ENCODE measurements at regions not wholly inside any gene's neighbourhood (a gene's known extent, or its start where the extent isn't known, plus 50 kb on each side); places are given as distances from the start of the nearest gene placed in this dataset.
"Not testable (repeated sequence)": the region's sequence is repeated elsewhere in the genome, so short reads cannot be mapped to it uniquely, and the experiment has no call there.

- not testable (repeated sequence) for TF ChIP-seq CHD2 (IDR thresholded peaks at IDR 0.05; ENCODE audit: low read length, partially characterized antibody); RCOR1 (IDR thresholded peaks at IDR 0.05; ENCODE audit: low read depth, low read length); NFE2L2 (conservative IDR thresholded peaks at IDR 0.05; ENCODE audit: low read length); RFX5 (IDR thresholded peaks at IDR 0.05); CTCF (IDR thresholded peaks at IDR 0.05); POLR2A (IDR thresholded peaks at IDR 0.05; ENCODE audit: low read length); JUN (IDR thresholded peaks at IDR 0.05); EHMT2 (IDR thresholded peaks at IDR 0.05; ENCODE audit: low read depth); EP300 (IDR thresholded peaks at IDR 0.05); HDAC2 (IDR thresholded peaks at IDR 0.05); PHF8 (IDR thresholded peaks at IDR 0.05; ENCODE audit: borderline replicate concordance, low read depth); MAX (IDR thresholded peaks at IDR 0.05); FOSL2 (IDR thresholded peaks at IDR 0.05); FOSL2 (CRISPR knock-in tag; IDR thresholded peaks at IDR 0.05); PBX3 (IDR thresholded peaks at IDR 0.05)
Observed at GRCh38 chr21:9009267-9010016, 1511.9 kb upstream of the TPTE start.

Measured in A549 (cell line).